ENCODE measurements at regions not wholly inside any gene's neighbourhood (a gene's known extent, or its start where the extent isn't known, plus 50 kb on each side); places are given as distances from the start of the nearest gene placed in this dataset.

- TF ChIP-seq EP300 (IDR thresholded peaks at IDR 0.05) (no peak), CTCF (IDR thresholded peaks at IDR 0.05) (no peak), POLR2A (IDR thresholded peaks at IDR 0.05) (no peak)
- DNase-seq (ENCODE audit: low spot score in 2 of 2), result no peak
- Histone ChIP-seq H3K4me1 (no peaks in the 10 kb centered on the region), H3K4me3 (no peak overlapping the region), H3K27ac (no peak overlapping the region), H3K9me3 (no peaks in the 10 kb centered on the region), H3K36me3 (no peaks in the 10 kb centered on the region), H3K27me3 (no peaks in the 10 kb centered on the region)
- 92 to 94% methylated on average over 15 to 16 of the region's 16 CpGs for WGBS, 2 donors
These were observed 217.2 kb upstream of the STXBP6 start for GRCh38 chr14:25267186-25267585.

GRCh38 chr14:25259470-25259869, 209.5 kb upstream of the STXBP6 start:
- Histone ChIP-seq H3K27me3 (no peaks in the 10 kb centered on the region), H3K9me3 (no peaks in the 10 kb centered on the region), H3K4me1 (no peaks in the 10 kb centered on the region), H3K27ac (no peak overlapping the region), H3K36me3 (no peaks in the 10 kb centered on the region), H3K4me3 (no peak overlapping the region)
- TF ChIP-seq CTCF (IDR thresholded peaks at IDR 0.05) (no peak), EP300 (IDR thresholded peaks at IDR 0.05) (no peak), POLR2A (IDR thresholded peaks at IDR 0.05) (no peak)
- no peak for DNase-seq (ENCODE audit: low spot score in 2 of 2)
- 88 to 100% methylated on average over 1 of the region's 1 CpG for WGBS, 2 donors

- no peaks in the 10 kb centered on the region for H3K36me3 ChIP-seq
- no peak overlapping the region for H3K4me3 ChIP-seq
- no peak for DNase-seq (ENCODE audit: low spot score in 2 of 2)
- no peak overlapping the region for H3K27ac ChIP-seq
- TF ChIP-seq CTCF (IDR thresholded peaks at IDR 0.05), result no peak
- TF ChIP-seq POLR2A (IDR thresholded peaks at IDR 0.05), result no peak
- no peak for TF ChIP-seq EP300 (IDR thresholded peaks at IDR 0.05)
- H3K9me3 ChIP-seq, result no peaks in the 10 kb centered on the region
- H3K27me3 ChIP-seq, result no peaks in the 10 kb centered on the region
- WGBS, 2 donors, result 61 to 67% methylated on average over 11 of the region's 11 CpGs
- no peaks in the 10 kb centered on the region for H3K4me1 ChIP-seq
These were observed 202.8 kb upstream of the STXBP6 start for GRCh38 chr14:25252793-25253192.

- no peaks in the 10 kb centered on the region for H3K9me3 ChIP-seq
- TF ChIP-seq EP300 (IDR thresholded peaks at IDR 0.05), result no peak
- no peak for TF ChIP-seq CTCF (IDR thresholded peaks at IDR 0.05)
- TF ChIP-seq POLR2A (IDR thresholded peaks at IDR 0.05), result no peak
- DNase-seq (ENCODE audit: low spot score in 2 of 2), result no peak
- H3K27ac ChIP-seq, result no peak overlapping the region
- H3K36me3 ChIP-seq, result no peaks in the 10 kb centered on the region
- no peaks in the 10 kb centered on the region for H3K4me1 ChIP-seq
- H3K4me3 ChIP-seq, result no peak overlapping the region
- H3K27me3 ChIP-seq, result no peaks in the 10 kb centered on the region
These were observed 200.6 kb upstream of the STXBP6 start for GRCh38 chr14:25250516-25250915.

- Histone ChIP-seq H3K9me3 (no peaks in the 10 kb centered on the region), H3K27ac (no peak overlapping the region), H3K27me3 (no peaks in the 10 kb centered on the region), H3K4me1 (no peaks in the 10 kb centered on the region), H3K36me3 (no peaks in the 10 kb centered on the region), H3K4me3 (no peak overlapping the region)
- TF ChIP-seq POLR2A (IDR thresholded peaks at IDR 0.05) (no peak), CTCF (IDR thresholded peaks at IDR 0.05) (no peak), EP300 (IDR thresholded peaks at IDR 0.05) (no peak)
- 62 to 67% methylated on average over 3 of the region's 3 CpGs for WGBS, 2 donors
- DNase-seq (ENCODE audit: low spot score in 2 of 2), result no peak
These were observed 197.7 kb upstream of the STXBP6 start for GRCh38 chr14:25247609-25248008.

All from tibial nerve (tissue), 4 donors.